MM.1S (cell line): ENCODE measurements at regions not wholly inside any gene's neighbourhood (a gene's known extent, or its start where the extent isn't known, plus 50 kb on each side); places are given as distances from the start of the nearest gene placed in this dataset.

Source experiments
- DNase-seq: peaks from one replicate; pipeline ENCODE4 v3.0.0-alpha.2; 2015
- H2AFZ ChIP-seq: fragments of 300-600 bp; sonication (generic); 2 replicates; pipeline ENCODE4 v1.6.0; 2016; ENCODE audit warnings: antibody characterized with exemption, low read length
- H3F3A ChIP-seq: fragments of 300-600 bp; sonication (generic); 2 replicates; pipeline ENCODE4 v1.6.1; 2016; ENCODE audit warnings: mild to moderate bottlenecking, antibody characterized with exemption, low read length, moderate library complexity, mixed read lengths; ENCODE audit not compliant: insufficient read depth
- H3K27ac ChIP-seq: fragments of 300-600 bp; sonication (generic); 2 replicates; pipeline ENCODE4 v1.5.1; 2016; ENCODE audit warnings: mild to moderate bottlenecking, low read length
- H3K27me3 ChIP-seq: fragments of 300-600 bp; sonication (generic); replicated peaks from 2 replicates; pipeline ENCODE4 v1.6.0; 2016; ENCODE audit warnings: low read length; ENCODE audit not compliant: insufficient read depth
- H3K36me3 ChIP-seq: fragments of 300-600 bp; sonication (generic); replicated peaks from 2 replicates; pipeline ENCODE4 v1.6.1; 2016; ENCODE audit warnings: mild to moderate bottlenecking, low read length, mixed read lengths; ENCODE audit not compliant: insufficient read depth
- H3K4me1 ChIP-seq: fragments of 300-600 bp; sonication (generic); 2 replicates; pipeline ENCODE4 v1.6.1; 2016; ENCODE audit warnings: low read length, mixed read lengths
- H3K4me2 ChIP-seq: fragments of 300-600 bp; sonication (generic); 2 replicates; pipeline ENCODE4 v1.6.0; 2016; ENCODE audit warnings: low read depth, low read length
- H3K4me3 ChIP-seq: fragments of 300-600 bp; sonication (generic); 2 replicates; pipeline ENCODE4 v1.5.1; 2016; ENCODE audit warnings: low read length, mixed read lengths
- H3K79me2 ChIP-seq: fragments of 300-600 bp; sonication (generic); 2 replicates; pipeline ENCODE4 v1.6.1; 2016; ENCODE audit warnings: mixed run types, low read length, mixed read lengths
- H3K9ac ChIP-seq: fragments of 300-600 bp; sonication (generic); 2 replicates; pipeline ENCODE4 v1.6.1; 2016; ENCODE audit warnings: low read length, mixed read lengths
- H3K9me2 ChIP-seq: fragments of 300-600 bp; sonication (generic); replicated peaks from 2 replicates; pipeline ENCODE4 v1.6.1; 2016; ENCODE audit warnings: mild to moderate bottlenecking, low read length, mixed read lengths; ENCODE audit not compliant: insufficient read depth
- H3K9me3 ChIP-seq: fragments of 300-600 bp; sonication (generic); replicated peaks from 2 replicates; pipeline ENCODE4 v1.6.1; 2016; ENCODE audit warnings: mild to moderate bottlenecking, low read length, mixed read lengths; ENCODE audit not compliant: insufficient read depth
- H4K20me1 ChIP-seq: fragments of 300-600 bp; sonication (generic); 2 replicates; pipeline ENCODE4 v1.6.1; 2016; ENCODE audit warnings: mild to moderate bottlenecking, low read length, moderate library complexity, mixed read lengths; ENCODE audit not compliant: insufficient read depth
- EZH2 ChIP-seq: fragments of 300-600 bp; sonication (generic); optimal IDR thresholded peaks from 2 replicates; pipeline ENCODE3; 2017; ENCODE audit warnings: low read depth, mild to moderate bottlenecking, antibody characterized with exemption, low read length, mixed read lengths
- EZH2phosphoT487 ChIP-seq: fragments of 300-600 bp; sonication (generic); IDR thresholded peaks from 2 replicates; pipeline ENCODE4 v1.6.1; 2018; ENCODE audit warnings: antibody characterized with exemption, low read length
- TF ChIP-seq, protein P1 (sequence below): fragments of 300-600 bp; sonication (generic); IDR thresholded peaks from 2 replicates; pipeline ENCODE4 v1.5.1; 2016; ENCODE audit warnings: antibody characterized with exemption, low read length, mixed read lengths

DNA sequence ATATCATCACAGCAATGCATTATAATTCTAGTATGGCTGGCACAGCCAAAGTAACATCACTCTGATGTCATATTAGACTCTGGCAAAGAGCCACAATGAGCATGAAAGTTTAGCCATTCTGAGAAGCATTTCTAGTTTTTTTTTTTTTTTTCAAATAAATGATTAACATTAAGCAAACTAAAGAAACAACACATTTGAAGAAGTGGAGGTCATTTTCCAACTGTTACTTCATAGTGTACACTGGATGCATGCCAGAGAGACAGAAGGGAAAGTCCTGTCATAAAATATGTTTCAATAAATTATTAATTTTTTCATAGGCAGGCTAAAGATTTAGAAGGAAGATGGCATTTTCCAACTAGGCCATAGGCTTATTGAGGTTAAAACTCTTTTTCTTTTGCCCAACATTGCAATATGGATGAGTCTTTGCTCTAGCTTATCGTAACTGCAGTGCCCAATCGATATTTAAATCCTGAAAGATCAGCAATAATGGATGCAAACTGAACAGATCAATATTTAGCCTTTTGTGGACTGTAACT lies 1630.4 kb upstream of the ACVR2A start:
- no peak overlapping the region for H3K4me2 ChIP-seq
- H4K20me1 ChIP-seq, result no peaks in the 10 kb centered on the region

GRCh38 chr2:146213674-146214073 lies 1631.2 kb upstream of the ACVR2A start:
- no peak overlapping the region for H2AFZ ChIP-seq

More for the DNA sequence above, 1630.4 kb upstream of the ACVR2A start:
- no peaks in the 10 kb centered on the region for H3K36me3 ChIP-seq
- H3K9me3 ChIP-seq, result no peaks in the 10 kb centered on the region
- H2AFZ ChIP-seq, result no peak overlapping the region
- no peaks in the 10 kb centered on the region for H3K79me2 ChIP-seq
- no peaks in the 10 kb centered on the region for H3K9me2 ChIP-seq
- no peak for DNase-seq
- no peak overlapping the region for H3K4me3 ChIP-seq
- no peak overlapping the region for H3K27ac ChIP-seq
- no peak for TF ChIP-seq EZH2
- TF ChIP-seq EZH2phosphoT487, result no peak
- TF ChIP-seq, protein P1, sequence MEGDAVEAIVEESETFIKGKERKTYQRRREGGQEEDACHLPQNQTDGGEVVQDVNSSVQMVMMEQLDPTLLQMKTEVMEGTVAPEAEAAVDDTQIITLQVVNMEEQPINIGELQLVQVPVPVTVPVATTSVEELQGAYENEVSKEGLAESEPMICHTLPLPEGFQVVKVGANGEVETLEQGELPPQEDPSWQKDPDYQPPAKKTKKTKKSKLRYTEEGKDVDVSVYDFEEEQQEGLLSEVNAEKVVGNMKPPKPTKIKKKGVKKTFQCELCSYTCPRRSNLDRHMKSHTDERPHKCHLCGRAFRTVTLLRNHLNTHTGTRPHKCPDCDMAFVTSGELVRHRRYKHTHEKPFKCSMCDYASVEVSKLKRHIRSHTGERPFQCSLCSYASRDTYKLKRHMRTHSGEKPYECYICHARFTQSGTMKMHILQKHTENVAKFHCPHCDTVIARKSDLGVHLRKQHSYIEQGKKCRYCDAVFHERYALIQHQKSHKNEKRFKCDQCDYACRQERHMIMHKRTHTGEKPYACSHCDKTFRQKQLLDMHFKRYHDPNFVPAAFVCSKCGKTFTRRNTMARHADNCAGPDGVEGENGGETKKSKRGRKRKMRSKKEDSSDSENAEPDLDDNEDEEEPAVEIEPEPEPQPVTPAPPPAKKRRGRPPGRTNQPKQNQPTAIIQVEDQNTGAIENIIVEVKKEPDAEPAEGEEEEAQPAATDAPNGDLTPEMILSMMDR, result no peak
- H3K9ac ChIP-seq, result no peak overlapping the region
- H3K27me3 ChIP-seq, result no peaks in the 10 kb centered on the region
- H3K4me1 ChIP-seq, result no peaks in the 10 kb centered on the region
- no peaks in the 10 kb centered on the region for H3F3A ChIP-seq

DNA sequence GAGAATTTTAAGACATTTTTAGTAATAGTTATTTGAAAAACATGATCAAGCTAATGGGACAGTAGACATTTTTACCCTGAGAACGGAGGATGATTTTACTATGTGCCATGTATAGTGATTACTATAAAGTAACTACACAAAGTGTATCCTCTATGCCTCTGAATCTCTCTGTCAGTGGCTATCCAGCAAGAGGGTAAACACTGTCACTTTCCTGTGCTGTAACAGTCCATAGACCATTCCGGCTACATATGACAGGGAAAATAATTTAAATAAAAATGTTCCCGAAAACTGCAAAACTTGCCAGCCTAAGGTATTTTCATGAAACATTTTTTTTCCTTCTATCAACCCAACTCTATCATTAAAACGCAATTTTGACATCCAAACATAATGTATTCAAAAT lies 1632.2 kb upstream of the ACVR2A start:
- H3K9ac ChIP-seq, result no peak overlapping the region
- H3K79me2 ChIP-seq, result no peaks in the 10 kb centered on the region
- H3K36me3 ChIP-seq, result no peaks in the 10 kb centered on the region
- H4K20me1 ChIP-seq, result no peaks in the 10 kb centered on the region
- no peaks in the 10 kb centered on the region for H3F3A ChIP-seq
- no peaks in the 10 kb centered on the region for H3K9me3 ChIP-seq
- H3K4me3 ChIP-seq, result no peak overlapping the region
- H3K9me2 ChIP-seq, result no peaks in the 10 kb centered on the region
- H3K27me3 ChIP-seq, result no peaks in the 10 kb centered on the region
- no peaks in the 10 kb centered on the region for H3K4me1 ChIP-seq
- no peak overlapping the region for H3K27ac ChIP-seq
- no peak overlapping the region for H3K4me2 ChIP-seq
- no peak for DNase-seq
- TF ChIP-seq EZH2 (no peak), EZH2phosphoT487 (no peak)
- TF ChIP-seq, protein P1, result no peak
- no peak overlapping the region for H2AFZ ChIP-seq

More at GRCh38 chr2:146213674-146214073, 1631.2 kb upstream of the ACVR2A start:
- no peaks in the 10 kb centered on the region for H3K9me2 ChIP-seq
- no peaks in the 10 kb centered on the region for H3K9me3 ChIP-seq
- DNase-seq, result no peak
- no peak overlapping the region; the same call in 1 of the 2 replicates for H3K4me2 ChIP-seq
- no peaks in the 10 kb centered on the region for H3F3A ChIP-seq
- no peaks in the 10 kb centered on the region for H3K27me3 ChIP-seq
- H3K79me2 ChIP-seq, result no peaks in the 10 kb centered on the region
- no peak overlapping the region for H3K27ac ChIP-seq
- TF ChIP-seq, protein P1, result no peak
- no peak for TF ChIP-seq EZH2phosphoT487
- no peak for TF ChIP-seq EZH2
- H4K20me1 ChIP-seq, result no peaks in the 10 kb centered on the region
- H3K4me1 ChIP-seq, result no peaks in the 10 kb centered on the region
- no peak overlapping the region for H3K9ac ChIP-seq
- H3K36me3 ChIP-seq, result no peaks in the 10 kb centered on the region
- no peak overlapping the region for H3K4me3 ChIP-seq
